ENCODE measurements at regions not wholly inside any gene's neighbourhood (a gene's known extent, or its start where the extent isn't known, plus 50 kb on each side); places are given as distances from the start of the nearest gene placed in this dataset.

- TF ChIP-seq CTCF (IDR thresholded peaks at IDR 0.05) (no peak), EZH2phosphoT487 (IDR thresholded peaks at IDR 0.05) (no peak)
Measured at GRCh38 chr20:51311636-51312479, 230.7 kb downstream of the NFATC2 start.
